ENCODE measurements at regions not wholly inside any gene's neighbourhood (a gene's known extent, or its start where the extent isn't known, plus 50 kb on each side); places are given as distances from the start of the nearest gene placed in this dataset.

DNA sequence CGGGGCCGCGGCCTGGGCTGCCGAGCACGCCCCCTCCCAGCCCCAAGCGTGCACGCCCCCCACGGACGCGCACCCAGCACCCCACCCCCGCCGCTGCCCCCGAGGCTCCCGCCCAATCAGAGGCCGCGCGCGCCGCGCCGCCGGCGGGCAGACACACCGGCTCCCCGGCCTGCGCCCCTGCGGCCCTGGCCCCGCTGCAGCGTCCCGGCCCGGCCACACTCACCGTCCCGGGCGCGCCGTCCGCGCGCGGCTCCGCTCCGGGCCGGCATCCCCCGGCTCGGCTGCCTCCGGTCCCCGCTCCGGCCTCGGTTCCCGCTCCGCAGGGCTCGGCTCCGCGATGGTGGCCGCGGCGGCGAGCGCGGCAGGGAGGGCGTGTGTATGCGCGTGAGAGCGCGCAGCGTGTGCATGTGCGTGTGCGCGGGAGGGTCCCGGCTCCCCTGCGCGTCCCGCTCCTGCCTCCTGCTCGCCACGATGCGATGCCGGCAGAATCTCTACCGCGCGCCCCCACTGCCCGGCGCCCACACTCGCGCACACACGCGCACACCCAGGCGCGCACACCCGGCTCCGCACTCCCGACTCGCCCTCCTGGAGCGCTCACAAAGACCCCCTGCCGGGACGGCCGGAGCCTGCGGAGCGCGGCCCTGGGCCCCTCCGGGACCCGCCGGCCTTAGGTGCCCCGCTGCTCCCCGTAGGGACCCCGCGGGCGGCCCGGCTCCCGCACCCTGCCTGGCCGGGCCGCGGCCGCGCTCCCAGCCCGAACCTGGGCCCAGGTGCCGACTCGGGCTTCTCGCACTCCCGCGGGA, 186.5 kb upstream of the LINGO1 start:
- DNase-seq (ENCODE audit: low spot score): no peak

DNA sequence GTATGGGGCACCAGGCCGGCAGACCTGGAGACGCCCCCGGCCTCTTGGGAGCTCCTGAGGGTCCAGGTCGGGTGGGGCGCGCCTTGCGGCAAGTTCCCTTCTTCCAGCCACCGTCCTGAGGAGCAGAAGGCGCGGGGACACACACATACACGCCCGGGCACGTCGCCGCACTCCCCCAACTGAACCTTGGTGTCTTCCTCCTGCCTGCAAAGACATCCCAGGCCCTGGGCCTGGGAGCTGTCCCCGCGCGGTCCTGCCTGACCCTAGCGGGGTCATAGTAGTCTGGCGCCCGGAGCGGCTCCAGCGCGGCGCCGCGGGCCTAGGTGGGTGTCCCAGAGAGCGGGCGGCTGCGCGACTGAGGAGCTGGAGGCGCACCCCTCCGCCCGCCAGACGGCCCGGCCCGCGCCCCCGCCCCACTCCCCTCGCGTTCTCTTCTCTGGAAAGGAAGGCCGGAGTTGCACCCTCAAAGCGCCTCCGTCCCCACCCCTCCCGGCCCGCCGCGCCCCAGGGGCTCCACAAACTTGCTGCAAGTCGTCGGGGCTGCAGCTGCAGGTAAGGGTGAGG, 185.9 kb upstream of the LINGO1 start:
- no peak for DNase-seq (ENCODE audit: low spot score)

DNA sequence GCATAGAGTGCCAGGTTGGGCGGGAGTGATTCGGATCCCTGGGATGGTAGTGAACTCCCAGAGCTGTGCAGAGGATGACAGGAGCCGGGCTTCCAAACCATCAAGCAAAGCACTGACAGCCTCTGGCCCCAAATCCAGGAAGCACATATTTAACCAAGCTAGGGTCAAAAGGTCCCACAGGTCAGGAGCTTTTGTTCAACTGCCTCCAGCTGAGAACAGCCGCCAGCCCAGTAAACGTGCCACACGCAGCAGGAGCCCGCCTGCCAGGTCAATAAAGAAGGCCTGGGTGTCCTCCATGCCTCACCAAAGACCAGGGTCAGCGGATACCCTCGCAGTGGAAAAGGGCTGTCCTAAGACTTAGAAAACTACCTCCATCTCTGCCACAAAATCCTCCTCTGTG, 184.7 kb upstream of the LINGO1 start:
- DNase-seq (ENCODE audit: low spot score): no peak

DNA sequence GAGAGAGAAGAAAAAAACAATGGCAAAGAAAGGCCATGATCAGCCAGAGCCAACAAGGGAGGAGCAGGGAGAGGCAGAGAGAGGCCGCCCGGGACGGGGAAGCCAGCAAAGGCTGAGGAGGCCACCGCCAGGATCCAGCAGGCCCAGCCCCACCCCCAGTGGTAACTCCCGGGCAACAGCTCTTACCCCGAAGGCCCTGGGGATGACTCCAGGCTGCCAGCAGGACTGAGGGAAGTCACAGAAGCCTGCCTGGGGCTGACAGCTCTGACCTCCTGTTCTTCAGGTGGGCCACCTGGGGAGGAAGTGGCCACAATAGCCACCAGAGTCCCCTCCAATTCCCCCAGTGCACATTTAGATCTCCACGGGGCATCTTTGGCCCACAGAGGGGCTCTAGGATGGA, 184.3 kb upstream of the LINGO1 start:
- no peak for DNase-seq (ENCODE audit: low spot score)

DNA sequence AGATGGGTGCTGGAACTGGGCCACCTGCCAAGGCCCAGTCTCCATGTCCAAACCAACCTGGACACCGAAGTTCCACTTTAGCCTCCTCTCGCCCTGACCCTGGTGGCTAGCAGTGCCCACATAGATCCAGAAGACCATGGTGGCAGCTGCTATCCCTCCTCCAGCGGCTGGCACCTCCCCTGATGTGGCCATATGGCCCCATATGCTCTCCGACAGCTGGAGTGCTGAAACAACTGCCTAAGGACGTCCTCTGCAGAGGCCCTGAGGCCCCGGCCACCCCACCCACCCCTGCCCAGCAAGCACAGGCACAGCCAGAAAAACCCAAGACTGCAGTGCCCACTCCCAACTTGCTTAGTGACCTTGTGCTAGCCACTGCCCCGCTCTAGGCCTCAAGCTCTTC, 182.3 kb upstream of the LINGO1 start:
- no peak for DNase-seq (ENCODE audit: low spot score)

DNA sequence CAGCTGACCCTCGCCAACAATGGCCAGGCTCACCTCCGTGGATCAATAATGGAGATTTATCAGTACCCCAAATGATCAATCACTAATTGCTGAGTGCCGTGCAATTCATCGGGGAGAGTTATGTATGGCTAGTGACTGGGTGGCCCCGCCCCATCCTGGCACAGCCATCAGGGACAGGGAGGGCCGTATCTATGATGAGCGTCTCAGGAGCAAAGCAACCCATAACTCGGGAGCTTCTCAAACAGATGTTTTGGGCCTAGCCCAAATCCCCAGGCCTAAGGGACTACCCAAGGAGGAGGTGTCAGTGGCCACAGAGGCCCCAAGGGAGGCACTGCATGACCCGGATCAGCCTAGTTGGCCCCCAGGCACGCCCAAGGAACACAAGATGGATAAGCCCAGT, 180.0 kb upstream of the LINGO1 start:
- DNase-seq (ENCODE audit: low spot score): no peak

DNA sequence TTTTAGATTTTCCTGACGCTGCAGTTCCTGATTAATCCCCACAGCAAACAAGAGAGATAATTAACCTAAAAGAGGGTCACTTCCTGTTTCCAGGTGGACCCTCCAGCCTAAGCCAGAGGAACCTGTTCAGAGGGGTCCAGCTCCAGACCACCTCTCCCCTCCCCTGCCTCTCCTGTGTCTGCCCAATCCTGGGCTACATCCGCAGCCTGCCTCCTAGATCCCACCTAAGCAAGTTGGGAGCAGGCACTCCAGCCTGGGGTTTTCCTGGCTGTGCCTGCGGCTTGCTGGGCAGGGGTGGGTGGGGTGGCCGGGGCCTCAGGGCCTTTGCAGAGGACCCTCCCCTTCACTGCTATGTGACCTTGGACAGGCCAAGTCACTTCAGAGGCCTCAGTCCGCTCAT, 178.6 kb upstream of the LINGO1 start:
- no peak for DNase-seq (ENCODE audit: low spot score)

DNA sequence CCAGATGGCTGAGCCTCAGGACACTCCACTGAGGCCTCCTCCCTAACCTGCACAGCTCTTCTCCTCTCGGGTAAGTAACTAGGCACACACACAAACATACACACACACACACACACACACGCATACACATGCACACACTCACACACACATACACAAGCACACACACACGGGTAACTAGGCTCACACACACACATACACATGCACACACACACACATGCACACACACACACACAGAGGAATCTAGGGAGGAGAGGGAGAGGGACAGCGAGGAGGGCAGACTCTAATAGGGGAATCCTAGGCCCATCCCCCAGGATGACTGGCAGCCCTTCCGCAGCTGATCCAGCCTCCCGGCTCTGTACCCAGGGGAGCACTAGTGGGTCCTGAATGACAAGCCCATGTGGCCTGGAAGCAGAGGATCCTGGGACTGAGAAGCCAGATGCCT, 177.4 kb upstream of the LINGO1 start:
- DNase-seq (ENCODE audit: low spot score): no peak

DNA sequence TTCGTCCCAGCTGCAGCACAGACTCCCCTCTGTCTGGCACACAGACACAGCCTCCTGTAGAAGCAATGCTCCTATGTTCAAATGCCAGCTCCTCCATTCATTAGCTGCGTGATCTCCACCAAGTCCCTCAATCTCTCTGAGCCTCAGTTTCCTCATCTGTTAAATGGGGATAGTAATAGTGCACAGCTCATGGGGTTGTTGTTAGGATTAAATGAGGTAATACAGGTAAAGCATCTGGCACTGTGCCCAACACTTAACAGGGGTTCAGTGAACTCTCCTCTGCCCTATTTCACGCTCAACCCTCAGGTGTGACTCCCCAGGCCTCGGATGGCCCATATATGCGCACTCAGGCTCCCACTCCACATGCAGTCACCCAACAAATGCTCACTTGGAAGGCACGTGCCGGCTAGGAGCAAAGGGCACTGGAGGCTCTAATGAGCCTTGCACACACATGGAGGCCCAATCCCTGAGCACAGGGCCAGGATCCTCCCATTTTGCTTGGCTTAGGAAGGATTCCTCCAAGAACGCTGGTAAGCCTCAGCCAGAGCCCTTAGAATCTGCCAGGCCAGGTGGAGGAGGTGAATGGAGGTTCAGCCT, 176.0 kb upstream of the LINGO1 start:
- DNase-seq (ENCODE audit: low spot score): no peak

DNA sequence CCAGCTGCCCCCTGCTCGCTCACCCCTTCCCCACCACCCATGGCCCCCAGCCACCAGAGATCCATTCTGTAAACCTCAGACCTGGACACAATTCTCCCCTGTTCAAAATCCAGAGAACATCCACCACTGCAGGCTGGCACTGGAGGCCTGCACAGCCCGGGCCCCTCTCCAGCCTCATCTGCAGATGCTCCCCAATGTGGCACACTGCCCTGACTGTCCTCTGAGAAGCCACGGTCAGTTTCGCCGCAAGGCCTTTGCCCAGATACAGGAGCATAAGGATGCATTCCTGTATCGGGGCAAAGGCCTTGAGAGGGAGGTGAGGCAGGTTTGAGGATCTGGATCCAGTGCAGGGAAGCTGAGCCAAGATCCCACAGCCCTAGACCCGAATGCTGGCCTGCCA, 175.4 kb upstream of the LINGO1 start:
- DNase-seq (ENCODE audit: low spot score): no peak

DNA sequence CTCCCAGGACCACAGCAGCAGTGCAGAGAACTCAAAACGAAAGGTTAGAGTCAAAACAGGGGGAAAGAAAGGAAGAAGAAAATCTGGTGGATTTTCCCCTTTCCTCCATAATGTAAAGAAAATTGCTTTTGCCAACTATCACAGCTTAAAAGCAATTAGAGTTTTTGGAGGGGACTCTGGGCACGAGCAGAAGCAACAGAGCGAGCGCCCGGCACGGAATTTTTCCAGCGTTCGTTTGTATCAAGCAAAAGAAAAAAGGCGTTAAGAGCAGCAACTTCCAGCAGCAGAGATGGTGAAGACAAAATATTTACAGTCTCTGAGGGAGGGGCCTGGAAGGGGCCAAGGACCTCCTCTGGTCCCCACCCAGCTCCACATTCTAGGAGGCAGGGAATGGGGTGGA, 174.9 kb upstream of the LINGO1 start:
- DNase-seq (ENCODE audit: low spot score): no peak

DNA sequence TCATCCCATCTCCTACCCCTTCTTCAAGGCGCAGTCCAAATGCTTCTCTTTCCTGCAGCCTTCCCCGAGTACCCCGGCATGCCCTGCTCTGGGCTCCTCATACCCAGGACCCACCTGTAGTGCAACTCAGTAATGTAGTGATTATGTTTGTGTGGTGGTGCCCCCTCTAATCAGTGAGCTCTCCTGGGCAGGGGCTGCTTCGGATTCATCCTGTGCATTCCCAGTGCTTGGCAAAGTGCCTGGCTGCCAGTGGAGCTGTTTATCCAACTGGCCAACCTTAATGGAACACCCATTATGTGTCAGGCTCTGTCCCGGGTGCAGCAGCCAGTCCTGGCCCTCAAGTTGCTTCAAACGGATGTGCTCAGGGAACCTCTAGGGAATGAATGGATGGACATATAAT, 174.4 kb upstream of the LINGO1 start:
- no peak for DNase-seq (ENCODE audit: low spot score)

DNA sequence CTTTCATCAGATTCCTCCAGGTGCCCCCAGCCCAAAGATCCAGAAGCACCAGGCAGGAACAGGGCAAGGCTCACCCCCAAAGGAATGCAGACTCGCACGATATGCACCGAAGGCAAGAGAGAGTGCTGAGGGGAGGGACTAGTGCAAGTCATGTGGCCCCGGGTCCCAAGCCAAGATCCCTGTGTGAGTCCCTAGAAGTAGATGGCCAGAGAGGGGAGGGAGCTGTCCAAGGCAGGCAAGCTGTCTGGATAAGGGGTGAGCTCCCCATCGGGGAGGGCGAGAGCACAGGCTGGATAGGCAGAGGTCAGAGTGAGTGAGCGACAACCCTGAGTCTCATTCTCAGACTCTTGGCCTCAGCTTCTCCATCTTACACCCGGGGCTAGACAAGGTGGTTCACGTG, 171.5 kb upstream of the LINGO1 start:
- no peak for DNase-seq (ENCODE audit: low spot score)

DNA sequence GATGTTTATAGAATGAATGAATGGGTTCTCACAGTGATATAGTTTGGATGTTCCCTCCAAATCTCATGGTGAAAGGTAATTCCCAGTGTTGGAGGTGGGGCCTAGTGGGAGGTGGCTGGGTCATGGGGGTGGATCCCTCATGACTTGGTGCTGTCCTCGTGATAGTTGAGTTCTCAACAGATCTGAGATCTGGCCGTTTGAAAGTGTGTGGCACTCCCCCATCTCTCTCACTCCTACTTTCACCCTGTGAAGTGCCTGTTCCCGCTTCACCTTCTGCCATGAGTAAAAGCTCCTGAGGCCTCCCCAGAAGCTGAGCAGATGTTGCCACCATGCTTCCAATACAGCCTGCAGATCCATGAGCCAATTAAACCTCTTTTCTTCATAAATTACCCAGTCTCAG, 170.8 kb upstream of the LINGO1 start:
- DNase-seq (ENCODE audit: low spot score): no peak

DNA sequence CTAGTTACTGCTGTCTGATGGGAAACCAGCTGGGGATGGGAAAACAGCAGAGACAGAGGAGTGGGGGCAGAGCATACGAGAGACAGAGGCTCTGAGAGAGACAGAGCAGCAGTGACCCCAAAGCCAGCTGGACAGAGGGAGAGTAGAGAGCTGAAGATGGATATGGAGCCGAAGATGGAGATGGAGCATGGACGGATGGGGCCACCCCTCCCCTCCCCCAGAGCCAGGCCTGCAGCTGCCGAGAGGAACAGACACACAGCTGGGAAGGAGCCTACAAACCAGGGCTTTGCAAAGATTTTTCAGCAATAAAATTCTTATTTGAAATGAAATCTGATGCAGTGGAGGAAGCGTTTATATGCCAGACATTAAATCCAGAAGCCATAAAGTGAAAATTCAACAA, 167.6 kb upstream of the LINGO1 start:
- no peak for DNase-seq (ENCODE audit: low spot score)

DNA sequence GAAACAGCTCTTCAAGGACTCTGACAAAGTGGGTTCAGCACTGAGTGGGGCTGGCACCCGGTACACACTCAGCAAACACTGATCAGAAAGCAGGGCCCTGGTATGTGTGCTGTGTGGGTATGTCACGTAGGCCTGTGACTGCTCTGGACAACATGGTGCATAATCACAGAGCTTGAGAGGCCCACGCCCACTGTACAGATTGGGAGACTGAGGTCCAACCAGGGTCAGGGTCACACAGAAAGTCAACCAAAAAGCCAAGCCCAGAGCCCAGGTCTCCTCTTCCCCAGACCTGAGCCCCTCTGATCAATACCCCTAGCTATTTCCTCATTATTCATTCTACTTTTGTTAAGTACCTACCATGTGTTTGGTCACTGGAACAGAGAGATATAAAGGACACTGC, 166.1 kb upstream of the LINGO1 start:
- no peak for DNase-seq (ENCODE audit: low spot score)

DNA sequence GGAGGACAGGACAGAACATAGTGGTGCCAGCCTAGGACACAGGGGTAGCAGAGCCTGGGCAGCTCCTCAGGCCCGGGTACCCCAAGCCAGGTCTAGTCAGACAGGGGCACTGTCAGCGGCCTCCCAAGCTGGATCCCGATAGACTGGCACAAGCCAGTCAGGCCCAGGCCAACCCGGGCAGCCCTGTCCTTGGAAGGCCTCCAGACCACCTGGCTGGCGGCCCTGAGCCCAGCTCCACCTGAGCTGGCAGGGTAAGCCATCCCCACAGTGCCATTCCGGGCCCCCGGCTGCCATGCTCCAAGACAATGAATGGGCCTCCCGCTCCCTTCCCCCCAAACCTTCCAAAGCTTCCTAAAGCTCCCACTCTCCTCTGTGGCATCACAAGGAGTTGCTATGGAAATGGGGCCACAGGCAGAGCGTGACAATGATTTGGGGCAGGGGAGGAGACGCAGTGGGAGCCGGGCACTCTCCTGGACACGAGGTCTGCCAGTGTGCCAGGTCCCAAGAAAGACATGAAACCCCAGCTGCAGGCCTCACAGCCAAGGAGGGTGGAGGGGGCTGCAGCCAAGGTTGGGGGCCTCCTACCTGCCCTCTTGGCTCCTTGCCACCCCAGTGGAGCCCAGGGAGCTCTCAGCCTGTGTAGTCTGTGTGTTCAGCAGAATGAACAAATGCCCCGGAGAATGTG, 165.6 kb upstream of the LINGO1 start:
- no peak for DNase-seq (ENCODE audit: low spot score)

DNA sequence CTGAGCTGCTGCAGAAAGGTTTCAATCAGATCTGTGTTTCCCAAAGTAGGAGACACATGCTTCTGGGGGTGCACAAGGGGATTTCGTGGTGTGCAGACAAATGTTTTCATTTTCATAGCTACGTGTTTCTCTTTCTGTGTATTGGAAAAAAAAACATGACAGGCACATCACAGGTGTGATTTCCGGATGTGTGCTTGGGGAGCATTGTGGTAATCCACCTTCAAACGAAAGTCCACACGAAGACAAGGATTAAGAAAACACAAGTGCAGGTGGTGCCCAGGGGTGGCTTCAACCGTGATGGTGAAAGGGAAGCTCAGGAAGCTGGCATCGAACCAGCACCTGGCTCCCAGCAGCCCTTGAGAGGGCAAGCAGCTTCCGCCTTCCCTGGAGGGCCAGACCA, 164.6 kb upstream of the LINGO1 start:
- no peak for DNase-seq (ENCODE audit: low spot score)

DNA sequence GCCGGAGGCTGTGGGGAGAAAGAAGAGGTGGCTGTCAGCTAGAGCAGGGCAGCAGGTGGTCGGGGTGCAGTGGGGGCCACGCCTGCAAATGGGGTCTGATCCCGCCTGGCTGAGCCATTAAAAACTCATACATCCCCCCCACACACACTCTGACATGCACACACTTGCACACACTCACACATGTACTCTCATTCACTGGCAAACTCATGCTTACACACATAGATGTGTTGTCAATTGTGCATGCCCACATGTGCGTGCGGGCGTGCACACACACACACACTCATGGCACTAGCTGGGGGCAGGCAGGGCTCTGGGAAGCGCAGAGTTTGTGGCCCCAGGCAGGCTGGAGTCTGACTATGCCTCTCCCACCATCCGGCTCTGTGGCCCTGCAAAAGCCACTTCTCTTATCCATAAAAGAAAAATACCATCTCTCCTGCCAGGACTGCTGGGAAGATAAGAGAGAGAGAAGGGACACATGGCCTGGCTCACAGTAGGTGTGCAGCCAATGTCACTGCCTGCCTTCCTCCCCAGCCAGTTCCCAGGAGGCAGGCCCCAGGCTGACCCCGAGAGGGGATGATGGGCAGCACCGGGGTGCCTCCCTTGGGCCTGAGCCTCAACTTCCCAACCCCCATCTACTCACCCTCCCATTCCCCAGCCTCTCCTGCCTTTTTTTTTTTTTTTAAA, 163.5 kb upstream of the LINGO1 start:
- DNase-seq (ENCODE audit: low spot score): no peak

DNA sequence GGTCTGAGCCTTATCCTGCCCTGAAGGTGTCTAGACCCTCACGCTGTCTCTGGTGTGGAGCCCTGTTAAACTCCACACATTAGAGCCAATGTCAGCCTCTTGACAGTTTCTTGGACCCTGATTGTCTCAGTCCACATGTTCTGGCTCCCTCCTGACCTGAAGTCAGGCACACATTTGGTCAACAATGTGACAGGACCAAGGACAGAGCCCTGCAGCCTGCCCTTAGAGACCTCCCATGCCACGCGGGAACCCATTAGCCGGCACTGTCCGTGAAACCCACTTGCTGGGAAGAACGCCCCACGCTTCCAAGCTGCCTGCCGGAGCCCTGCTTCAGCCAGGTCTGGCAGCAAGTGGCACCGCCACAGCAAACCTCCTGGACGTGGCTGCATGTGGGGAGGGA, 162.7 kb upstream of the LINGO1 start:
- DNase-seq (ENCODE audit: low spot score): no peak

DNA sequence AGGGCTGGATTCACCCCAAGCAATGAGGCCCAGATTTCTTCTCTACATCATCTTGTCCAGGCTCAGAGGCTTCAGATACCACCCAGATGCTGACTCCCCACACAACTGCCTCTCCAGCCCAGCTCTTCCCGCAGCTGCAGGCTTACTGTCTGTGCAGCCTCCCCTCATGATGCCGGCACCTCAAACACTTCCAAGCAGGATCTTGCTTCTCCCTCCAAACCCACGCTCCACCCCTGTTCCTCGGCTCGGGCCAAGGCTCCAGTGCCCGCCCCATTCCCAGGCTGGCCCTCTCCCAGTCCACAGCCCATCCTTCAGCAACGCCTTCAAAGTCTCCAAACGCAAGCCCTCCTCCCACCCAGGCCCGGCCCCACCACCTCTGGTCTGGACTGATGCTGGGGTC, 159.2 kb upstream of the LINGO1 start:
- no peak for DNase-seq (ENCODE audit: low spot score)

DNA sequence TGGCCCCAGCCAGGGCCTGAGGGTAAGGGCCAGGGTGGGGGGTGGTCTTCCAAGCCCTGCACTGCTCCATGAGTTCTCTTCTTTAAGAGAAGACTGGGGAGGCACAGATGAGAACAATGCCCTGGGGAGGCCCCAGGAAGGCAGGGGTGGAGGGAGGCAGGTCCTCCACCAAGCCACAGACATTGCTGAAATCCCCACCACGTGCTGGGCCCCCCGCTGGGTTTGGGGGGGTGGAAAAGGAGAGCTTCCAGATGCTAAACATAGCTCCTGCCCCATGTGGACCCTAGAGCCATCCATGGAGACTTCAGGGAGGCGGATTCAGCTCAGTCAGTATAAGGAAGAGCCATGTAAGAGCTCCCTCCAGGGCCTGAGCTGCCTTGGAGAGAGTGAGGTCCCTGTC, 157.8 kb upstream of the LINGO1 start:
- no peak for DNase-seq (ENCODE audit: low spot score)

DNA sequence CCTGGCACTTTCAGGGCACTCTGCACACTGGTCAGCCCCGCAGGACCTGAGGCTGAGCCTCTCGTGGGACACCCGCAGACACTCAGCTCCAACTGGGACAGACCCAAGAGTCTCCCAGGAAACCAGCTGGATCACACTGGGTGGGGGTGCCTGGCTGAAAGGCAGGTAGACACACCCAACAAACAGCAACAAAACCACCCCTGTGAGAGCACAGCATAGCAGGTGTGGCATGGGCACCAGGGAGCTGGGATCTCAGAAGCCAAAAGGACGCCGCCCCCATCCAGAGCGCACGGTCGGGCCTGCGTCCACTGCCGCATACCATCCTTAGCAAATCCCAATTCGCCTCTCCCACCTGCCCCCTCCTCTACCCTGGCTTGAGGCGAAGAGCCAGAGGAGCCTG, 154.2 kb upstream of the LINGO1 start:
- no peak for DNase-seq (ENCODE audit: low spot score)
